EH (cell line): ENCODE measurements at regions not wholly inside any gene's neighbourhood (a gene's known extent, or its start where the extent isn't known, plus 50 kb on each side); places are given as distances from the start of the nearest gene placed in this dataset.

Experiments
- DNase-seq: peaks from one replicate; pipeline ENCODE4 v3.0.0-alpha.2; 2015; ENCODE audit warnings: low read depth

- DNase-seq: no peak
Observed at GRCh38 chr9:87334366-87334765, 163.3 kb upstream of the DAPK1 start.

- no peak for DNase-seq
Observed at GRCh38 chr9:87336407-87336806, 161.3 kb upstream of the DAPK1 start.

GRCh38 chr9:87336914-87337333 is 160.7 kb upstream of the DAPK1 start:
- DNase-seq: peak; percentile 80

- peak; percentile 71 for DNase-seq
Observed at GRCh38 chr9:87337335-87338087, 160.2 kb upstream of the DAPK1 start.

GRCh38 chr9:87338088-87338989 is 159.3 kb upstream of the DAPK1 start:
- no peak for DNase-seq

- DNase-seq: peak; percentile 39
Observed at GRCh38 chr9:87340391-87340790, 157.3 kb upstream of the DAPK1 start.

GRCh38 chr9:87342743-87343142 is 154.9 kb upstream of the DAPK1 start:
- DNase-seq: peak; percentile 71

- peak; percentile 45 for DNase-seq
Observed at GRCh38 chr9:87343816-87344430, 153.7 kb upstream of the DAPK1 start.

- DNase-seq: no peak
Observed at GRCh38 chr9:87346061-87346665, 151.5 kb upstream of the DAPK1 start.

- peak; percentile 54 for DNase-seq
Observed at GRCh38 chr9:87350915-87351314, 146.8 kb upstream of the DAPK1 start.

- no peak for DNase-seq
Observed at GRCh38 chr9:87353301-87353700, 144.4 kb upstream of the DAPK1 start.

- no peak for DNase-seq
Observed at GRCh38 chr9:87354147-87354546, 143.5 kb upstream of the DAPK1 start.

- no peak for DNase-seq
Observed at GRCh38 chr9:87357600-87357999, 140.1 kb upstream of the DAPK1 start.

GRCh38 chr9:87359264-87359663 is 138.4 kb upstream of the DAPK1 start:
- DNase-seq: no peak

GRCh38 chr9:87359958-87360601 is 137.6 kb upstream of the DAPK1 start:
- no peak for DNase-seq

GRCh38 chr9:87370049-87370685 is 127.5 kb upstream of the DAPK1 start:
- no peak for DNase-seq

- no peak for DNase-seq
Observed at GRCh38 chr9:87371795-87372355, 125.8 kb upstream of the DAPK1 start.

- no peak for DNase-seq
Observed at GRCh38 chr9:87372356-87372851, 125.3 kb upstream of the DAPK1 start.

- DNase-seq: peak; percentile 22
Observed at GRCh38 chr9:87374023-87374919, 123.4 kb upstream of the DAPK1 start.
